ENCODE measurements at regions not wholly inside any gene's neighbourhood (a gene's known extent, or its start where the extent isn't known, plus 50 kb on each side); places are given as distances from the start of the nearest gene placed in this dataset.

DNA sequence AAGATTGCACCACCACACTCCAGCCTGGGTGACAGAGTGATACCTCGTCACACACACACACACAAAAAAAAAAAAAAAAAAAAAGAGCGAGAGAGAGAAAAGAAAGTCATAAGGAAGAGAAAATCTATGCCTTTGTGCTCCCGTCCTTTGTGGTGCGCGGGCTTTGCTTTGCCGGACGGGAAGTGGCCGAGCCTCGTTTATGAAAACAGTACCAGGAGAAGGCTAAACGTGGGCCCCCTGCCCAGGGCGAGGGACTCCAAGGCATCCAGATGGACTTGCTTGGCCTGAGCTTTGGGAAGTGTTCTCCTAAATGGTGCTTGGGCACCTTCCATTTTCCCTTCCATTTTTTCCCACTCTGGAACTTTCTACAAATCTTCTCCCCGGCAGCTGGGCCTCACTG, 109.3 kb upstream of the LRPAP1 start:
- TF ChIP-seq, protein P1, sequence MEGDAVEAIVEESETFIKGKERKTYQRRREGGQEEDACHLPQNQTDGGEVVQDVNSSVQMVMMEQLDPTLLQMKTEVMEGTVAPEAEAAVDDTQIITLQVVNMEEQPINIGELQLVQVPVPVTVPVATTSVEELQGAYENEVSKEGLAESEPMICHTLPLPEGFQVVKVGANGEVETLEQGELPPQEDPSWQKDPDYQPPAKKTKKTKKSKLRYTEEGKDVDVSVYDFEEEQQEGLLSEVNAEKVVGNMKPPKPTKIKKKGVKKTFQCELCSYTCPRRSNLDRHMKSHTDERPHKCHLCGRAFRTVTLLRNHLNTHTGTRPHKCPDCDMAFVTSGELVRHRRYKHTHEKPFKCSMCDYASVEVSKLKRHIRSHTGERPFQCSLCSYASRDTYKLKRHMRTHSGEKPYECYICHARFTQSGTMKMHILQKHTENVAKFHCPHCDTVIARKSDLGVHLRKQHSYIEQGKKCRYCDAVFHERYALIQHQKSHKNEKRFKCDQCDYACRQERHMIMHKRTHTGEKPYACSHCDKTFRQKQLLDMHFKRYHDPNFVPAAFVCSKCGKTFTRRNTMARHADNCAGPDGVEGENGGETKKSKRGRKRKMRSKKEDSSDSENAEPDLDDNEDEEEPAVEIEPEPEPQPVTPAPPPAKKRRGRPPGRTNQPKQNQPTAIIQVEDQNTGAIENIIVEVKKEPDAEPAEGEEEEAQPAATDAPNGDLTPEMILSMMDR (IDR thresholded peaks at IDR 0.05): no peak
- H3K4me1 Mint-ChIP-seq: peaks cover 58% of the 10 kb centered on the region
- H3K27ac Mint-ChIP-seq: no peak overlapping the region
- H3K9me3 Mint-ChIP-seq: peaks cover 23% of the 10 kb centered on the region
- peaks cover 17% of the 10 kb centered on the region for H3K27me3 Mint-ChIP-seq (ENCODE audit: low read depth, poor library complexity)
- no peak for DNase-seq
- H3K4me3 Mint-ChIP-seq: no peak overlapping the region
- no peaks in the 10 kb centered on the region for H3K36me3 Mint-ChIP-seq (ENCODE audit: low read depth)

DNA sequence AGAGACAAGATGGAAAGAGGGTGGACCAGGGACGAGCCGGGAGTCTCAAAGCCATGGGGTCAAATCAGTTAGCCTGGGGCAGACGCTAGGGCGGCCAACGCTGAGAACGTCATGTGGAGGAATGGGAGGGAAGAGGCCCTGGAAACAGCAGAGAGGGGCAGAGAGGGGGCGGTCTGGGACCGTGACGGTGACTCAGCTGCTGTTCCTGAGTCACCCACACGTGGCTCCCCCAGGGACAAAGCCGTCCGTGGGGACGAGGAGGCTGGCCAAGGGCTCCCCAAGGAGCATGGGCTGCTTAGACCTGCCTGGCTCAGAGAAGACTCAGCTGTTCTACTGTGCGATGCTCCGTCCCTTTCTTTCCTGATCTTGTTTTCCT, 108.4 kb upstream of the LRPAP1 start:
- Mint-ChIP-seq H3K27me3 (ENCODE audit: low read depth, poor library complexity) (peaks cover 17% of the 10 kb centered on the region), H3K9me3 (peaks cover 31% of the 10 kb centered on the region), H3K4me1 (peaks cover 65% of the 10 kb centered on the region), H3K36me3 (ENCODE audit: low read depth) (no peaks in the 10 kb centered on the region), H3K27ac (no peak overlapping the region), H3K4me3 (no peak overlapping the region)
- TF ChIP-seq, protein P1 (IDR thresholded peaks at IDR 0.05): no peak
- no peak for DNase-seq

DNA sequence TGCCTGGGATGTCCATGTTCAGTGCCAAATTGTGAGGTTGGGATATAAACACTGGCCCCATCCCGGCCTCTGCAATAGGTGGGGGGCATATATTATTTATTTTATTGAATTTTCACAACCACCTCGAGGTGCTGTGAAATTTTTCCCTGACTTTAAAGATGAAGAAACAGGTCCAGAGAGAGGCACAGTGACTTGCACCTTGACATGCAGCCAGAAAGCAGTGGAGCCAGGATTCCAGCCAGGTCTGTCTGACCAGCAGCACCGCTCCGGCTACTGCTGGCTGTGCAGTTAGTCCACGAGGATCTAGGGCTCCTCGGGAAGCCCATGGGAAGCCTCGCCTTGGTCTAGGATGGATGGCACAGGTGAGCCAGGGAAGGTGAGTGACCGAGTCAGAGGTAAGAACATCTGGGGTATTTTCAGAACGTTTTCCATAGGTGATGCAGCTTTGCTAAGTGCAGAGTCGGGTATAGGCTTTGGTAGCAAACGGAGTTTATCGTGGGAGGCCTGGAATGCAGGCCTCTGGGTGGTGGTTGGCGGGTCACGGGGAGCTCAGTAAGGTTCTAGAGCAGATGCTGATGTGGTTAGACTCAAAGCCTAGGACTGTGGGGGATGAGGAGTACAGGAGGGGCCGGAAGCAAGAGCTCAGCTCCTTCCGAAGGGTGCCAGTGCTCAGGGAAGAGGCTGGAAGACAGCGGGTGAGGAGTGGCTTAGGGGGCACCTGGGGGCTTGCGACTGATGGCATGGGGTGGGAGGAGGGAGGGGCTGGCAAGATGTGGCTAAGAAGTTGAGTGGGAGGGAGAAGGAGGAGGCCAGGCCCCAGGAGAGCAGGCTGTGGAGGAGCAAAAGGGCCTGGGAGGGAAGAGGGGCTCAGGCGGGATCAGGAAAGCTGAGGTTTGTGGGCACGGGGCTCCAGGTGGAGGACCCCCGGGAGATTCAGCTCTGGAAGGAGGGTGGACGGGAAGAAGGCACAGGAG, 107.7 kb upstream of the LRPAP1 start:
- TF ChIP-seq, protein P1 (IDR thresholded peaks at IDR 0.05): no peak
- no peak for DNase-seq
- Mint-ChIP-seq H3K27me3 (ENCODE audit: low read depth, poor library complexity) (peaks cover 17% of the 10 kb centered on the region), H3K4me1 (peaks cover 72% of the 10 kb centered on the region), H3K4me3 (no peak overlapping the region), H3K9me3 (peaks cover 35% of the 10 kb centered on the region), H3K36me3 (ENCODE audit: low read depth) (no peaks in the 10 kb centered on the region), H3K27ac (no peak overlapping the region)

DNA sequence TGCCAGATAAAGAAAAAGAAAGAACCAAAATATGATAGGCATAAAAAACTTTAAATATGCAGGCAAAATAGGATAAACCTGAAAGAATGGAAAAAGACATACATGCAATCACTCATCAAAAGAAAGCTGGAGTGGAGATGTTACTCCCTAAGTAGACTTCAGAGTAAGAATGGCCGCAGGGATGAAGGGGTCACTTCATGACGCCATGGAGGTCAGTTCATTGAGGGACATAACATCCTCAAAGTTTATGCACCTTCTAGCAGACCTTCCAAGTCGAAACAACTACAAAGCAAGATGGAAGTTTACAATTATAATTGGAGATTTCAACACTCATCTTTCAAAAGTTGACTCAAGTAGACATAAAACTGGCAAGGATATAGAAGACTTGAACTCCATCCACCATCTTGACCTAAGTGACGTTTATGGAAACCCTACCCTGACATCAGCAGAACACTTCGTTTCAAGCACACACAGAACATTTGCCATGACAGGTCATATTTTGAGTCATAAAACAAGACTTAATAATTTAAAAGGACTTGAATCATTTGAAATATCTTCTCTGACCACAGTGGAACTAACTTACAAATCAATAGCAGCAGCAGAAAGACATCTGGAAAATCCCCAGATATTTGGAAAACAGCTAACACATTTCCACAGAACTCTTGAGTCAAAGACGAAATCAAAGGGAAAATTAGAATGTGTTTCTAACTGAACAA, 106.0 kb upstream of the LRPAP1 start:
- H3K27me3 Mint-ChIP-seq (ENCODE audit: low read depth, poor library complexity): peaks cover 14% of the 10 kb centered on the region
- H3K27ac Mint-ChIP-seq: no peak overlapping the region
- H3K4me1 Mint-ChIP-seq: peaks cover 72% of the 10 kb centered on the region
- H3K4me3 Mint-ChIP-seq: no peak overlapping the region
- peaks cover 36% of the 10 kb centered on the region for H3K9me3 Mint-ChIP-seq
- no peaks in the 10 kb centered on the region for H3K36me3 Mint-ChIP-seq (ENCODE audit: low read depth)
- TF ChIP-seq, protein P1 (IDR thresholded peaks at IDR 0.05): no peak
- DNase-seq: no peak

DNA sequence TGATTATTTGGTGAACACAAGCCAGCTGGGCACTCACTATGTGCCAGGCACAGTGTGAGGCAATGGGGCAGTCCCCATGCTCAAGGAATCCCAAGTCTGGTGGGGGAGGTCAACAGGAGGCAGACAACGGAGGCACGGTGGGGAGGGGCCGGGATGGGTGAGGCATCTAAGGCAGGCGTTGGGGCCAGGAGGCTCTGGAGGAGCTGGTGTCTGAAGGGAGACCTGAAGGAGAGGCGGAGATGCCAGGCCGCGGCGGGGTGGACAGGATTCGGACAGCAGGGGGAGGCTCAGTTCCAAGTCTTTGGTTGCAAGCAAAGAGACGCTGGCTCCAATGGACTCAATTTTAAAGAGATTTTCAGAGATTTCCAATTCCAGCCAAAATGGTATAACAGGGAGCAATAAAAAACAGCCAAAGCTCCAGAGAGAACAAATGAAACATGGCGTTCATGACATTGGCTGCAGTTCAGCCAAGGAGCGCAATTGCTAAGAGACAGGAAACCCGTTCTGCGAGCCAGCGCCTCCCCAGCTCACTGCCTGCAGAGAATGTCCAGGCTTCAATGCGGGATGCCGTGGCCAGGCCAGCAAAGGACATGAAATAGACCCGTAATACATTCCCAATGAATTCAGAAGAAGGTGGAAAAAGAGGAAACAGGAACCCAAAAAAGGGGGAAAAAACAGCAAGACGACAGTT, 105.2 kb upstream of the LRPAP1 start:
- Mint-ChIP-seq H3K4me1 (peaks cover 73% of the 10 kb centered on the region), H3K27ac (no peak overlapping the region), H3K27me3 (ENCODE audit: low read depth, poor library complexity) (peaks cover 11% of the 10 kb centered on the region)

More for the DNA sequence above, 105.2 kb upstream of the LRPAP1 start:
- Mint-ChIP-seq H3K36me3 (ENCODE audit: low read depth) (peaks cover 2% of the 10 kb centered on the region), H3K9me3 (peaks cover 39% of the 10 kb centered on the region), H3K4me3 (peak overlapping the region; percentile 5)
- TF ChIP-seq, protein P1 (IDR thresholded peaks at IDR 0.05): no peak
- no peak for DNase-seq
